DMS114 treated with DMSO at 0.1 percent for 48 hours (cell line): ENCODE measurements at regions not wholly inside any gene's neighbourhood (a gene's known extent, or its start where the extent isn't known, plus 50 kb on each side); places are given as distances from the start of the nearest gene placed in this dataset.

Experiments used
- DNase-seq: peaks from one replicate; lab custom pipeline; 2025; ENCODE audit not compliant: unreplicated experiment; lab: John Stamatoyannopoulos, UW

GRCh38 chr2:219949053-219949452 lies 321.6 kb downstream of the SLC4A3 start:
- DNase-seq = no peak

DNA sequence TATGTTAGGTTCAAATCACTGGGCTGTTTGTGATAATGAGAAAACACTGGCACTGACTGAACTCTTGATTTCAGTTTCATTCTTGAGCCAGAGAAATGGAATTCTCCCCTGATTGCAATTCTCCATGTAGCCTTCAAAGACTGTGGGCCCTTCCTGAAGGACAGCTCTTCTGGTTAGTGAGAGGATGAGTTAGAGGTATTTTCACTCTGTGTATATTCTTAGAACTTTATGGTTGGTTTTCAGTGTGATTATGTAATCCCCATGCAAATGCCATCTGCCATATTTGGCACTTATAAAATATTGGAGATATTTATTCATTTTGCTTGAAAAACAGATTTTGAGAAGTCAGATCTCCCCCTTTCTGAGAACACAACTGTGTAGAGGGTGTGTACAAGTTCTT lies 323.7 kb downstream of the SLC4A3 start:
- DNase-seq = no peak

GRCh38 chr2:219954331-219954730 lies 326.9 kb downstream of the SLC4A3 start:
- no peak for DNase-seq

DNA sequence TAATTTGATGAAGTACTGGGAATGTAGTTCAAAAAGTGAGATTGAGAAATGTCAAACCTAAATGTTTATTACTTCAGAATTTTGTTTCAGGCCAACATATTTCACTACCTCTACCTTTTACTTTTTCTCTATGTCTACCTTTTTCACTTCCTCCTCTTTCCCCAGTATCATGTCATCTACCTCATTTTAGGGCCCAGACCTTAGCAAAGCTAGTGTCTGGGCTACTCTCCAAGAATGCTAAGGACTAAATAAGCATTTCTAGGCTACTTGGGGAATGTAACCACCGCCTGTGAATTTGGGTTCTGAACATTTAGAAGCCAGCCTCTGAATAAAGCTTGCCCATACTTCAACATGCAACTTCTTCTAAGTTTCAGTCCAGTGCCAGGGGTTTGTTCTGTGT lies 330.4 kb downstream of the SLC4A3 start:
- DNase-seq = no peak

DNA sequence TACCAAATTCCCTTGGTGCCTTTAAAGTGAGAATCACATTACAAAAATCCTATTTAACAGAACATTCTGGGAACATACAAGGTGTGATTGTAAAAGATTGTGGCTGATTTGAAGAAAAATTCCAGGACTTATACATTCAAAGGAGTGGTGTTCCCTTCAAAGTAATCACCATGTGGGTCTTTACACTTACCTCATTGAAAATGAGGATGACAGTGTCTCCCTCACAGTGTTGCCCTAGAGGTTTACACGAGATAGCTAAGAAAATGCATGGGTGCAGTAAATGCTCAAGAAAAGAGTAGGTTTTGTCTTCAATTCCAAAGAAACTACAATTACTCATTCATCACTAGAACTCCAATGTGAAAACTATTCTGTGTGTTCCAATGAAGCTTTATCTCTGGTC lies 331.5 kb downstream of the SLC4A3 start:
- DNase-seq = no peak

DNA sequence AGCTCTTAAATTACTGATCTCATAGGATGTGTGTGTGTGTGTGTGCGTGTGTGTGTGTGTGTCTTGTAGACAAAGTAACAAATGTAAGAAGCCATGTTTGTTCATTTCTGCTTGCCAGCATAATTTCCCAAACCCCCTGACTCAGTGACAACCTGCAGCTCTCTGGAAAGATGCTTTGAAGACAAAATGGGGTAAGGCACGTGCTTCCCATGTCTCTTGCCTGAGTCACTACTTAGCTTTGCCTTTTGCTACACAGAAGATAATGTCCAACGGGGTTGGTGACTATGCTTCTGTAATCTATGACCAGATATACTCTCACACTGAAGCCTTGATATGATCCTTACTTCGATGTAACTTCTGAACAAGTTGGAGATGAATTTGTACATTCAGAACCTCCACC lies 332.0 kb downstream of the SLC4A3 start:
- no peak for DNase-seq

DNA sequence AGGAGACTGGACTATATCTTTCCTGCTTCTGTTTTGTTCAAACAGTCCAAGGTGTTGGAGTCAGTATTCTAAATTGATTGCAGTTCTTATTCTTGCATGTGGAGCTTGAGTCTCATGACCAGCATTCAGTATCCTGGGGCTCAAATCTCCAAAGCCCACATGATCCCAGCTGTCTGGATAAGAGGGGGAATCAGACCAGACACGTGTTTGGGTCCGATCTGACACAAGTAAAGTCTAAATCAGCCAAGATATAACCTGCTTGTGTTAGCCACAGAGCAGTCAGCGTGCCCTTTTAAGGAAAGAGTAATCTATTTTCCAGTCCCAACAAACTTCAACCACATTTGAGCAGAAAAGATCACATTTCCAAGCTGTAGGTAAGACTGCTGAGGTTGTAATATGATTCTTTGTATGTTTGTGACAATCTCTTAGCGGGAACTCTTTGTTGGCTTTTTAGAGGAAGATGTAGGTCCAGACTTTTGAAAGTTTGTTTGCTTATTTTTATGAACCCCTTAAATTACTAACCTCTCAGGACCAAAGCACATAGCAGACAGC lies 334.6 kb downstream of the SLC4A3 start:
- no peak for DNase-seq

GRCh38 chr2:219962801-219963200 lies 335.4 kb downstream of the SLC4A3 start:
- no peak for DNase-seq

- no peak for DNase-seq
Observed at GRCh38 chr2:219965287-219966194, 338.1 kb downstream of the SLC4A3 start.

GRCh38 chr2:219967247-219968245 lies 340.1 kb downstream of the SLC4A3 start:
- DNase-seq = no peak

DNA sequence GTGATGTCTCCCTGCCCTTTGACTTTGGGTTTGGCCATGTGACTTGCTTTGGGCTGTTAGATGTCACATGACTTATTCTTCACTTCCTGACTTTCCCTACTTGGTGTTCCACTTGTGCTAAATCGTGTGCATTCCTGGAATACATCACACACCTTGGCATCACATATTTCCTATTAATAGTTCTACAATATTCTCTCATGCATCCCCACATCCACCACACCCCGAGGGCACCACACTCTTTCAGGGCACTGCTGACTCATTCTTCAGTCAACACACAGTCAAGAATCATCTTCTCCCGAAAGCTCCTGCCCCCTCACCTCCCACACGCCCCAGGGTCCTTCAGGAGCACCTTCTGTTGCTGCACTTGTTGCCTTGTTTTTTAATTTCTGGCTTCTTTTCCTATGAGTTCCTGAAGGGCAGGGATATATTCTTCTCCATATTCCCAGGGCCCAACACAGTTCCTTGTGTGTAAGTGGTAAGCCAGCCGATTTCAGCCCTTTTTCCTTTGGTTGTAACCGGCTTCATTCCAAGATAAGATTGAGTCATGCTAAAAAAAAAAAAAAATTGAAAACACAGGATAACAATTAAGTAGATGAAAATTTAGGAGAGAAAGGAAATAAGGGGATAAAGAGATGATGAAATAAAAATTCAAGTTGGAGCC lies 341.4 kb downstream of the SLC4A3 start:
- DNase-seq = no peak

DNA sequence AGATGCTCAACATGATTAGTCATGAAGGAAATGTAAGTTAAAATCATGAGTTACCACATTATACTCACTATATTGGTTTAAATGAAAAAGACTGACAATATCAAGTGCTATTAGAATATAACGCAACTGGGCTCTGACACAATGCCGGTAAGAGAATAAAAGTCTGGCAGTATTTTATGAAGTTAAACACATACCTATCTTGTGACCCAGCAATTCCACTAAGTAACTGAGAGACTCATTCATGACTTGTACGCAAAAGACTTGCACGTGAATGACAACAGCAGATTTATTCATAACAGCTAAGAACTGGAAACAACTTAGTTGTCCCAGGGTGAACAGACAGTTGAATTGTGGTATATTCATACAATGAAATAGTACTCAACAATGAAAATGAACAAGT lies 342.1 kb downstream of the SLC4A3 start:
- DNase-seq = no peak

DNA sequence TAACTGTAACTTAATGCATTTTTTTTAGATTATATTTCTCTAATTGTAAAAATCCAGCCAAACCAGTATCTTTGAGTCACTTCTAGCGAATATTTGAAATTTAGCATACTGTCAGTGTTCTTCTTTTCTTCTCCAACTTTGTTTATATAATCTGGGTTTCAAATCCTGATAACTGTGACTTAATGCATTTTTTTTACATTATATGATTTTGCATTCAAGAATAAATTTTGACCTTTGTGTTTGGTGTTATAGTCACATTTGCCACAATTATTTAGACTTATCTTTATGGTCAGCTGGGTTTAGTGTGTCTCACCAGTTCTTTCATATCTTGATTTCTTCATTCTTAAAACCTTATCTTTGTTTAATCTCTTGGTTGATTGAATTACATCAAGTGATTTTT lies 345.7 kb downstream of the SLC4A3 start:
- DNase-seq = no peak

- no peak for DNase-seq
Observed at GRCh38 chr2:219976871-219977270, 349.4 kb downstream of the SLC4A3 start.

GRCh38 chr2:219980638-219981037 lies 353.2 kb downstream of the SLC4A3 start:
- DNase-seq = no peak

- DNase-seq = no peak
Observed at GRCh38 chr2:219983836-219984235, 356.4 kb downstream of the SLC4A3 start.

DNA sequence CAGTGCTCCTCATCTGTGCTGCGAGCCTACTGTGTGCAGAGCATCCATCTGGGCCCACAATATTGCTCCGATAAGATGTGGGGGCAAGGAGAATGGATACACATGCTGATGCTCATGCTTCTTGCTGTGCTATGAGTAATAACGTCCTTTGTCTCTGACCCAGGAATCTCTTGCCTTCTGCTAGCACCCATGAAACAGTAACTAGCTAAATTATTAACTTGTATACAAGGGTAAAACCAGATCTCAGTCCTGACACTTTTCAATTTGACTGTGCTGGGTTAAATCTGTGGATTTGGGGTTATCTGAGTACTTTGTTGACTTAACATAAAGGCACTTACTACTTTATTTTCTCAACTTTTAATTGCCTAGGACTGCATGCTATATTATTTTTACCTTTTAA lies 357.6 kb downstream of the SLC4A3 start:
- DNase-seq = no peak

- no peak for DNase-seq
Observed at GRCh38 chr2:219987830-219988229, 360.4 kb downstream of the SLC4A3 start.

- no peak for DNase-seq
Observed at GRCh38 chr2:219989744-219990143, 362.3 kb downstream of the SLC4A3 start.

- DNase-seq = no peak
Observed at GRCh38 chr2:219991116-219991515, 363.7 kb downstream of the SLC4A3 start.

GRCh38 chr2:219995399-219995798 lies 368.0 kb downstream of the SLC4A3 start:
- DNase-seq = no peak
